SK-MEL-5 (cell line): ENCODE measurements at regions not wholly inside any gene's neighbourhood (a gene's known extent, or its start where the extent isn't known, plus 50 kb on each side); places are given as distances from the start of the nearest gene placed in this dataset.

Experiments used
- DNase-seq: peaks from one replicate; pipeline ENCODE4 v3.0.0-alpha.2; 2016; ENCODE audit warnings: low read depth, low spot score
- in situ Hi-C: cut with HindIII; loops from 2 replicates; pipeline ENCODE4 v1.10.0; 2016; ENCODE audit warnings: low sequenced_read_pairs, high pct_unique_total_duplicates, low pct_unique_long_range_greater_than_20kb

- no peak for DNase-seq
- in situ Hi-C loops = no loop called here
These were observed 52.9 kb upstream of the IRX1 start for GRCh38 chr5:3542769-3543168.

- in situ Hi-C loops = no loop called here
- DNase-seq = peak; percentile 25
These were observed 53.5 kb upstream of the IRX1 start for GRCh38 chr5:3542158-3542557.

GRCh38 chr5:3538886-3539285, 56.7 kb upstream of the IRX1 start:
- DNase-seq = no peak
- in situ Hi-C loops = no loop called here

GRCh38 chr5:3537942-3538341, 57.7 kb upstream of the IRX1 start:
- DNase-seq = no peak
- in situ Hi-C loops = no loop called here

- no peak for DNase-seq
- in situ Hi-C loops = no loop called here
These were observed 60.0 kb upstream of the IRX1 start for GRCh38 chr5:3535414-3536211.

GRCh38 chr5:3534997-3535396, 60.6 kb upstream of the IRX1 start:
- no peak for DNase-seq
- in situ Hi-C loops = no loop called here

GRCh38 chr5:3531320-3531986, 64.2 kb upstream of the IRX1 start:
- no peak for DNase-seq
- in situ Hi-C loops = no loop called here

GRCh38 chr5:3530251-3530650, 65.4 kb upstream of the IRX1 start:
- no peak for DNase-seq
- in situ Hi-C loops = no loop called here

GRCh38 chr5:3526551-3527185, 69.0 kb upstream of the IRX1 start:
- in situ Hi-C loops = no loop called here
- DNase-seq = peak; percentile 44

- in situ Hi-C loops = no loop called here
These were observed 73.1 kb upstream of the IRX1 start for GRCh38 chr5:3522491-3522890.

GRCh38 chr5:3518576-3518975, 77.1 kb upstream of the IRX1 start:
- DNase-seq = no peak
- in situ Hi-C loops = no loop called here

More at GRCh38 chr5:3522491-3522890, 73.1 kb upstream of the IRX1 start:
- DNase-seq = no peak

GRCh38 chr5:3518051-3518450, 77.6 kb upstream of the IRX1 start:
- no peak for DNase-seq
- in situ Hi-C loops = no loop called here

- DNase-seq = peak; percentile 33
- in situ Hi-C loops = no loop called here
These were observed 78.3 kb upstream of the IRX1 start for GRCh38 chr5:3517348-3517747.

- in situ Hi-C loops = no loop called here
- DNase-seq = no peak
These were observed 83.1 kb upstream of the IRX1 start for GRCh38 chr5:3512361-3513095.

- in situ Hi-C loops = no loop called here
- no peak for DNase-seq
These were observed 83.7 kb upstream of the IRX1 start for GRCh38 chr5:3511934-3512333.

- in situ Hi-C loops = no loop called here
- no peak for DNase-seq
These were observed 84.1 kb upstream of the IRX1 start for GRCh38 chr5:3511519-3511918.

- no peak for DNase-seq
- in situ Hi-C loops = no loop called here
These were observed 84.8 kb upstream of the IRX1 start for GRCh38 chr5:3510642-3511417.
